Stimulated activated naive CD8-positive, alpha-beta T cell treated with anti-CD3 and anti-CD28 coated beads, Interleukin-15, Interleukin-2, amounts not matched to agents 100 U/mL and 50 U/mL, for 24 hours (primary cell): ENCODE measurements at regions not wholly inside any gene's neighbourhood (a gene's known extent, or its start where the extent isn't known, plus 50 kb on each side); places are given as distances from the start of the nearest gene placed in this dataset.

Source experiments
- ATAC-seq: fragments of 150-1000 bp; cut with Tn5 transposase; one replicate; pipeline ENCODE4 v1.10.0; 2021
- DNase-seq: peaks from one replicate; pipeline ENCODE4 v3.0.0; 2021

- DNase-seq = no peak
- ATAC-seq = no peak
These were observed 63.6 kb upstream of the JAK2 start for GRCh38 chr9:4921449-4921848.

GRCh38 chr9:4922101-4922500 lies 63.0 kb upstream of the JAK2 start:
- DNase-seq (no peak), ATAC-seq (no peak)

- ATAC-seq = no peak
- no peak for DNase-seq
These were observed 62.3 kb upstream of the JAK2 start for GRCh38 chr9:4922730-4923129.

GRCh38 chr9:4923141-4923540 lies 61.9 kb upstream of the JAK2 start:
- ATAC-seq (no peak), DNase-seq (no peak)

- no peak for DNase-seq
- peak; percentile 43 for ATAC-seq
These were observed 61.2 kb upstream of the JAK2 start for GRCh38 chr9:4923580-4924544.

GRCh38 chr9:4926239-4926638 lies 58.8 kb upstream of the JAK2 start:
- DNase-seq (no peak), ATAC-seq (no peak)

- DNase-seq (no peak), ATAC-seq (no peak)
These were observed 58.0 kb upstream of the JAK2 start for GRCh38 chr9:4927043-4927471.

- ATAC-seq = no peak
- no peak for DNase-seq
These were observed 57.4 kb upstream of the JAK2 start for GRCh38 chr9:4927701-4928100.

GRCh38 chr9:4929917-4930316 lies 55.2 kb upstream of the JAK2 start:
- no peak for ATAC-seq
- DNase-seq = no peak

- DNase-seq = no peak
- ATAC-seq = no peak
These were observed 52.4 kb upstream of the JAK2 start for GRCh38 chr9:4932681-4933080.

GRCh38 chr9:4933177-4933576 lies 51.9 kb upstream of the JAK2 start:
- no peak for DNase-seq
- ATAC-seq = no peak

GRCh38 chr9:4933861-4934260 lies 51.2 kb upstream of the JAK2 start:
- no peak for DNase-seq
- ATAC-seq = no peak

GRCh38 chr9:4935001-4935672 lies 49.9 kb upstream of the JAK2 start:
- ATAC-seq (no peak), DNase-seq (no peak)
